Neural progenitor cell (in vitro differentiated cells): ENCODE measurements at regions not wholly inside any gene's neighbourhood (a gene's known extent, or its start where the extent isn't known, plus 50 kb on each side); places are given as distances from the start of the nearest gene placed in this dataset.

Source experiments
- DNase-seq: peaks from one replicate; pipeline ENCODE4 v3.0.0-alpha.2; 2016; ENCODE audit warnings: low spot score
- H2AFZ ChIP-seq: fragments of 200-600 bp; sonication (generic); replicated peaks from 2 replicates; pipeline ENCODE4 v1.6.1; 2016; ENCODE audit warnings: antibody characterized with exemption
- H3F3A ChIP-seq: fragments of 200-600 bp; sonication (generic); 2 replicates; pipeline ENCODE4 v1.6.1; 2016; ENCODE audit warnings: antibody characterized with exemption, low read depth
- H3K27ac ChIP-seq: fragments of 200-600 bp; sonication (generic); 2 replicates; pipeline ENCODE4 v1.5.1; 2016; ENCODE audit warnings: mild to moderate bottlenecking
- H3K27me3 ChIP-seq: fragments of 200-600 bp; sonication (generic); 2 replicates; pipeline ENCODE4 v1.6.1; 2016; ENCODE audit warnings: mild to moderate bottlenecking, moderate library complexity
- H3K36me3 ChIP-seq: fragments of 200-600 bp; sonication (generic); 2 replicates; pipeline ENCODE4 v1.5.1; 2016
- H3K4me1 ChIP-seq: fragments of 200-600 bp; sonication (generic); 2 replicates; pipeline ENCODE4 v1.6.1; 2016; ENCODE audit warnings: mixed run types
- H3K4me2 ChIP-seq: fragments of 200-600 bp; sonication (generic); 2 replicates; pipeline ENCODE4 v1.6.1; 2016
- H3K4me3 ChIP-seq: fragments of 200-600 bp; sonication (generic); 2 replicates; pipeline ENCODE4 v1.5.1; 2016
- H3K79me2 ChIP-seq: fragments of 200-600 bp; sonication (generic); 2 replicates; pipeline ENCODE4 v1.6.1; 2016; ENCODE audit warnings: low read depth
- H3K9ac ChIP-seq: fragments of 200-600 bp; sonication (generic); 2 replicates; pipeline ENCODE4 v1.6.1; 2016
- H3K9me3 ChIP-seq: fragments of 200-600 bp; sonication (generic); 2 replicates; pipeline ENCODE4 v1.5.1; 2016; ENCODE audit warnings: low read depth
- H4K20me1 ChIP-seq: fragments of 200-600 bp; sonication (generic); 2 replicates; pipeline ENCODE4 v1.6.1; 2016; ENCODE audit warnings: low read depth
- H3K27ac Mint-ChIP-seq: 3 replicates; pipeline ENCODE4 v1.8.0; 2021; ENCODE audit warnings: mixed read lengths
- H3K27me3 Mint-ChIP-seq: 2 replicates; pipeline ENCODE4 v1.8.0; 2022; ENCODE audit warnings: low read depth, mild to moderate bottlenecking, inconsistent platforms, moderate library complexity, mixed read lengths; ENCODE audit not compliant: insufficient read depth
- H3K36me3 Mint-ChIP-seq: 3 replicates; pipeline ENCODE4 v1.8.0; 2021; ENCODE audit warnings: mixed read lengths
- H3K4me1 Mint-ChIP-seq: 3 replicates; pipeline ENCODE4 v1.8.0; 2021; ENCODE audit warnings: mixed read lengths
- H3K4me3 Mint-ChIP-seq: 3 replicates; pipeline ENCODE4 v1.8.0; 2021; ENCODE audit warnings: mild to moderate bottlenecking, moderate library complexity, mixed read lengths
- H3K9me3 Mint-ChIP-seq: 3 replicates; pipeline ENCODE4 v1.8.0; 2020; ENCODE audit warnings: mixed read lengths
- EZH2 ChIP-seq: fragments of 200-600 bp; sonication (generic); IDR thresholded peaks from 2 replicates; pipeline ENCODE4 v1.6.1; 2017; ENCODE audit warnings: antibody characterized with exemption, mild to moderate bottlenecking, moderate library complexity
- EZH2phosphoT487 ChIP-seq: fragments of 200-600 bp; sonication (generic); IDR thresholded peaks from 2 replicates; pipeline ENCODE4 v1.6.1; 2017; ENCODE audit warnings: antibody characterized with exemption
- TF ChIP-seq, protein P1 (sequence below): fragments of 200-600 bp; sonication (generic); IDR thresholded peaks from 2 replicates; pipeline ENCODE4 v1.5.1; 2017; ENCODE audit warnings: antibody characterized with exemption, mild to moderate bottlenecking

DNA sequence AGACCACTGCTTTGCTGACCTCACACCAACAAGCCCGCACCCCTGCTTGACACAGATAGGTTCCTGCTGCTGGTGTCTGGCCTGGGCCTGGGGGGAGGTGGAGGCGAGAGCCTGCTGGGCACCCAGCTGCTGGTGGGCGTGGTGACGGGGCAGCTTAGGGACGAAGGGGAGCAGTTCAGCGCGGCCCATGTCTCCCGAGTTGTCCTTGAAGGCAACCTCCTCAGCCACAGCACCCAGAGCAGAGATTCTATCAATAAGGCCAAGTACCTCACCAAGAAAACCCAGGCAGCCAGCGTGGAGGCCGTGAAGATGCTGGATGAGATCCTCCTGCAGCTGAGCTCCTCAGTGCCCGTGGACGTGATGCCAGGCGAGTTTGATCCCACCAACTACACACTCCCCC, 313.3 kb downstream of the NR2F1-AS1 start:
- TF ChIP-seq, protein P1, sequence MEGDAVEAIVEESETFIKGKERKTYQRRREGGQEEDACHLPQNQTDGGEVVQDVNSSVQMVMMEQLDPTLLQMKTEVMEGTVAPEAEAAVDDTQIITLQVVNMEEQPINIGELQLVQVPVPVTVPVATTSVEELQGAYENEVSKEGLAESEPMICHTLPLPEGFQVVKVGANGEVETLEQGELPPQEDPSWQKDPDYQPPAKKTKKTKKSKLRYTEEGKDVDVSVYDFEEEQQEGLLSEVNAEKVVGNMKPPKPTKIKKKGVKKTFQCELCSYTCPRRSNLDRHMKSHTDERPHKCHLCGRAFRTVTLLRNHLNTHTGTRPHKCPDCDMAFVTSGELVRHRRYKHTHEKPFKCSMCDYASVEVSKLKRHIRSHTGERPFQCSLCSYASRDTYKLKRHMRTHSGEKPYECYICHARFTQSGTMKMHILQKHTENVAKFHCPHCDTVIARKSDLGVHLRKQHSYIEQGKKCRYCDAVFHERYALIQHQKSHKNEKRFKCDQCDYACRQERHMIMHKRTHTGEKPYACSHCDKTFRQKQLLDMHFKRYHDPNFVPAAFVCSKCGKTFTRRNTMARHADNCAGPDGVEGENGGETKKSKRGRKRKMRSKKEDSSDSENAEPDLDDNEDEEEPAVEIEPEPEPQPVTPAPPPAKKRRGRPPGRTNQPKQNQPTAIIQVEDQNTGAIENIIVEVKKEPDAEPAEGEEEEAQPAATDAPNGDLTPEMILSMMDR = no peak
- no peak for TF ChIP-seq EZH2phosphoT487
- no peak for TF ChIP-seq EZH2
- DNase-seq = no peak
- H3K27ac Mint-ChIP-seq = no peak overlapping the region

GRCh38 chr5:93267276-93267675, 313.7 kb downstream of the NR2F1-AS1 start:
- H3K4me3 Mint-ChIP-seq = no peak overlapping the region
- Histone ChIP-seq H3K27me3 (no peaks in the 10 kb centered on the region), H3K4me2 (no peak overlapping the region), H3F3A (no peaks in the 10 kb centered on the region), H3K4me3 (no peak overlapping the region), H2AFZ (no peak overlapping the region), H3K79me2 (no peaks in the 10 kb centered on the region), H3K9me3 (no peaks in the 10 kb centered on the region), H3K4me1 (no peaks in the 10 kb centered on the region), H3K9ac (no peak overlapping the region), H3K36me3 (no peaks in the 10 kb centered on the region), H4K20me1 (no peaks in the 10 kb centered on the region), H3K27ac (no peak overlapping the region)
- H3K27ac Mint-ChIP-seq = no peak overlapping the region
- H3K36me3 Mint-ChIP-seq = peaks cover 3% of the 10 kb centered on the region
- TF ChIP-seq EZH2phosphoT487 = no peak
- no peak for TF ChIP-seq EZH2
- TF ChIP-seq, protein P1 = no peak
- H3K4me1 Mint-ChIP-seq = no peaks in the 10 kb centered on the region
- peaks cover 12% of the 10 kb centered on the region for H3K9me3 Mint-ChIP-seq
- DNase-seq = no peak
- H3K27me3 Mint-ChIP-seq = peaks cover 6% of the 10 kb centered on the region

More for the DNA sequence above, 313.3 kb downstream of the NR2F1-AS1 start:
- H3K36me3 Mint-ChIP-seq = peaks cover 3% of the 10 kb centered on the region
- Histone ChIP-seq H3K4me1 (no peaks in the 10 kb centered on the region), H3F3A (no peaks in the 10 kb centered on the region), H3K27me3 (no peaks in the 10 kb centered on the region), H3K4me2 (no peak overlapping the region), H3K27ac (no peak overlapping the region), H2AFZ (no peak overlapping the region), H3K36me3 (no peaks in the 10 kb centered on the region), H4K20me1 (no peaks in the 10 kb centered on the region), H3K9ac (no peak overlapping the region), H3K4me3 (no peak overlapping the region), H3K9me3 (no peaks in the 10 kb centered on the region), H3K79me2 (no peaks in the 10 kb centered on the region)
- no peak overlapping the region for H3K4me3 Mint-ChIP-seq
- peaks cover 12% of the 10 kb centered on the region for H3K9me3 Mint-ChIP-seq
- H3K27me3 Mint-ChIP-seq = peaks cover 6% of the 10 kb centered on the region
- no peaks in the 10 kb centered on the region for H3K4me1 Mint-ChIP-seq

DNA sequence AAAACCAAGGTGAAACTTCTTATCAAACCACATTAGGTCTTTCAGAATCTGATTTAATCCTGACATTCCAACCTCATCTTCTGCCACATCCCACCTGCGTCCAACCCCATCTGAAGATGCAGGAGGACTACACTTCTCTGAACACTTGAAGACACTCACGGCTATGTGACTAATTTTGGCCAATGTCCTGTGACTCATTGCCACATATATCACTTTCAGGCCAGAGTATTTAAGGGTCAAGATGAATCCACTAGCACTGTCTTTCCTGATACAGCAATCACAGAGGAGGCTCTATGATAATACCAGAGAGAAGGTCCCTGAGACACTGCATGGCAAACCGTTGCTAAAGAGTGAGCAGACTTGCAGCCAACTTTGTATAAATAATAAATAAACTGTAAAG, 323.4 kb downstream of the NR2F1-AS1 start:
- Histone ChIP-seq H3K4me2 (no peak overlapping the region), H3K79me2 (no peaks in the 10 kb centered on the region), H3K9ac (no peak overlapping the region), H3K4me3 (no peak overlapping the region), H4K20me1 (no peaks in the 10 kb centered on the region), H3F3A (no peaks in the 10 kb centered on the region), H3K27ac (no peak overlapping the region), H3K27me3 (no peaks in the 10 kb centered on the region), H3K4me1 (no peaks in the 10 kb centered on the region), H2AFZ (no peak overlapping the region), H3K9me3 (no peaks in the 10 kb centered on the region), H3K36me3 (no peaks in the 10 kb centered on the region)
- no peak for DNase-seq
- H3K36me3 Mint-ChIP-seq = no peaks in the 10 kb centered on the region
- TF ChIP-seq, protein P1 = no peak
- TF ChIP-seq EZH2phosphoT487 (no peak), EZH2 (no peak)
- H3K27me3 Mint-ChIP-seq = peaks cover 4% of the 10 kb centered on the region
- peaks cover 12% of the 10 kb centered on the region for H3K9me3 Mint-ChIP-seq
- H3K27ac Mint-ChIP-seq = no peak overlapping the region
- H3K4me3 Mint-ChIP-seq = no peak overlapping the region
- peaks cover 5% of the 10 kb centered on the region for H3K4me1 Mint-ChIP-seq
